ENCODE measurements at regions not wholly inside any gene's neighbourhood (a gene's known extent, or its start where the extent isn't known, plus 50 kb on each side); places are given as distances from the start of the nearest gene placed in this dataset.

DNA sequence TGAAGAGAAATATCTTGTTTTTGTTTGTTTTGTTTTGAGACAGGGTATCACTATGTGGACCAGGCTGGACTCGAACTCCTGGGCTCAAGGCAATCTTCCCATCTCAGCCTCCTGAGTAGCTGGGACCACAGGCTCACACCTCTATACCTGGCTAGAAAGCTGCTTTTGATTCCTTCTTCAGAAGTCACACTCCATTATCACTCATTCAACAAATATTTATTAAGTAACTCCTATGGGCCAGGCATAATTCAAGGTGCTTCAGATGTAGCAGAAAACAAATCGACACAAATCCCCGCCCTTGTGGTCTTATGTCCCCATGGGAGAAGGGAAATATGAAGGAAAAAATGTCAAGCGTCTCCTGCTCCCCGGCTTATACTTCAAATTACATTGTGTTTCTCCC lies 72.6 kb upstream of the DHX15 start:
- TF ChIP-seq, protein P1, sequence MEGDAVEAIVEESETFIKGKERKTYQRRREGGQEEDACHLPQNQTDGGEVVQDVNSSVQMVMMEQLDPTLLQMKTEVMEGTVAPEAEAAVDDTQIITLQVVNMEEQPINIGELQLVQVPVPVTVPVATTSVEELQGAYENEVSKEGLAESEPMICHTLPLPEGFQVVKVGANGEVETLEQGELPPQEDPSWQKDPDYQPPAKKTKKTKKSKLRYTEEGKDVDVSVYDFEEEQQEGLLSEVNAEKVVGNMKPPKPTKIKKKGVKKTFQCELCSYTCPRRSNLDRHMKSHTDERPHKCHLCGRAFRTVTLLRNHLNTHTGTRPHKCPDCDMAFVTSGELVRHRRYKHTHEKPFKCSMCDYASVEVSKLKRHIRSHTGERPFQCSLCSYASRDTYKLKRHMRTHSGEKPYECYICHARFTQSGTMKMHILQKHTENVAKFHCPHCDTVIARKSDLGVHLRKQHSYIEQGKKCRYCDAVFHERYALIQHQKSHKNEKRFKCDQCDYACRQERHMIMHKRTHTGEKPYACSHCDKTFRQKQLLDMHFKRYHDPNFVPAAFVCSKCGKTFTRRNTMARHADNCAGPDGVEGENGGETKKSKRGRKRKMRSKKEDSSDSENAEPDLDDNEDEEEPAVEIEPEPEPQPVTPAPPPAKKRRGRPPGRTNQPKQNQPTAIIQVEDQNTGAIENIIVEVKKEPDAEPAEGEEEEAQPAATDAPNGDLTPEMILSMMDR (IDR thresholded peaks at IDR 0.05; ENCODE audit: insufficient read depth, low read length), result no peak
- DNase-seq (ENCODE audit: low read depth), result no peak
- H3K4me3 ChIP-seq (ENCODE audit: low read depth, low read length), result no peak overlapping the region

DNA sequence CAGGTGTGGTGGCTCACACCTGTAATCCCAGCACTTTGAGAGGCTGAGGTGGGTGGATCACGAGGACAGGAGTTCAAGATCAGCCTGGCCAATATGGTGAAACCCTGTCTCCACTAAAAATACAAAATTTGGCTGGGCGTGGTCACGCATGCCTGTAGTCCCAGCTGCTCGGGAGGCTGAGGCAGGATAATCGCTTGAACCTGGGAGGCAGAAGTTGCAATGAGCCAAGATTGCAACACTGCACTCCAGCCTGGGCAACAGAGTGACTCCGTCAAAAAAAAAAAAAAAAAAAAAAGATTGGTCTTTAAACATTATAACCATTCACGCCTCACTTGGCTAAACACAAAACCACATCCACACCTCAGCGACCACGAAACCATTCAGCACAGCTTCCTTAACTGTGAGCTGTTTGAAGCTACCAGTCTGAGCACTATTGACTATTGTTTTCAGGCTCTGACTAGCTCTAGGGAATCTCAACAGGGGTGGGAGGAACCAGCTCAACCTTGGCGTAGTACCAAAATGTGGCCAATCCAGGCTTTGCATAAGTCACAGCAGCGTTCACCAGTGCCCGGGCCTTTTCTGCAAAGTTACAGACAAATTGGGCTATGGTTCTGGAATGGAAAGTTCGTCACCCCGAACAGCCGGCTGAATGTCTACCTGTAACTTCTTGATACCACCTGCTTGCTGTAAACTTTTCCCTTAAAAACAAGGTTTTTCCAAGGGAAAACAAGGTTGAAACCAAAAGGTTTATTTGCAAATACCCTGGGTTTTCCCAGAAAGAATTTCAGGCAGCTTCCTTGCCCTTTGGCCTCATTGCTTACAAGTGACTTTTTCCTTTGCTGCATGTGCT lies 73.6 kb upstream of the DHX15 start:
- TF ChIP-seq, protein P1 (IDR thresholded peaks at IDR 0.05; ENCODE audit: insufficient read depth, low read length), result no peak
- no peak overlapping the region for H3K4me3 ChIP-seq (ENCODE audit: low read depth, low read length)
- peak; percentile 84 for DNase-seq (ENCODE audit: low read depth)

DNA sequence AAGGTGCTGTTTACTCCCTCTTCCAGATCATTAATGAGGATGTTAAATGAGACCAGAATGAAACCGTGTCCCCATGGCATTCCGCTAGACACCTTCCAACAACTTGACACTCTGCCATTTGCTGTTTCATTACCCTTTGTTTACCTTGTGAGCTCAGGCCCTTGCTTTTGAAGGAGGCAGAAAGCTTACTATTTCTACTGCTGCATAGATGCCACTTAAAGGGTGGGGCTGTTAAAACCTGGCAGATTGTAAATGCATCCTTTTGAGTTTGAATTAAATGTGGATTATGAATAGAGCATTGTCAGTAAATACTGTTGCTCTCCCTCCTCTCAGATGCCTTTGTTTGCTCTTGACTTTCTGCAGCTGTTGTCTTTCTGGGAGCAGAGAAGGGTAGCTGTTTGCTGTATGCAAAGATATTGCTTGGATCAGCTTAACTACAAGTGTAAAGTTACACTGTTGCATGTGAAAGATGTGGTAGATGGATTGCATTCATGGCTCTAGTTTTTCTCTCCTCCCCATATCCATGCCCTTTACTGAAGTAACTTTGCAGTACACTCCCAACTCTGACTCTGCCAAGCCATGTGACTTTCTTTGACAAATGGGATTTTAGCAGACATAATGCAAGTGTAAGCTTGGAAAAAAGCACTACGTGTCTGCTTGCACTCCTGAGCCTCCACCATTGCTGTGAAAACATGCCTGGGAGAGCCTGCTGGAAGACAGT lies 75.0 kb upstream of the DHX15 start:
- H3K4me3 ChIP-seq (ENCODE audit: low read depth, low read length), result no peak overlapping the region
- DNase-seq (ENCODE audit: low read depth), result peak; percentile 30
- TF ChIP-seq, protein P1 (IDR thresholded peaks at IDR 0.05; ENCODE audit: insufficient read depth, low read length), result no peak

DNA sequence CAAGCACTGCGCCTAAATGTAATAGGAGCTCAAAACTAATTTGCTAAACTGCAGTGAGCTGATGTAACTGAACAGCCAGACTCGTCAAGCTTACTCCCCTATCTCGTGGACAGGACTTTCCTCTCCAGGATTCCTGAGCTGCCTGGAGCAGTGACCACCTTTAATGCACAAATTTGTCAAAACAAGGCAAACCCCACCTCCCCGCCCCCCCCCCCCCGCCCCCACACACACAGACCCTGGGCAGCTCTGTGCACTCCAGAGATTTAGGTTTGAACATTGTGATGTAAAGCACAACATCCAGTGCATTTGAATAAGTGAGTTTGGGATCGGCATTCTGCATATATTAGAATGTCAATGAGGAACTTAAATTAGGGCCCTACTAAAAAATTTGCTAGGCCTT lies 77.7 kb upstream of the DHX15 start:
- H3K4me3 ChIP-seq (ENCODE audit: low read depth, low read length), result no peak overlapping the region
- no peak for DNase-seq (ENCODE audit: low read depth)
- TF ChIP-seq, protein P1 (IDR thresholded peaks at IDR 0.05; ENCODE audit: insufficient read depth, low read length), result no peak

DNA sequence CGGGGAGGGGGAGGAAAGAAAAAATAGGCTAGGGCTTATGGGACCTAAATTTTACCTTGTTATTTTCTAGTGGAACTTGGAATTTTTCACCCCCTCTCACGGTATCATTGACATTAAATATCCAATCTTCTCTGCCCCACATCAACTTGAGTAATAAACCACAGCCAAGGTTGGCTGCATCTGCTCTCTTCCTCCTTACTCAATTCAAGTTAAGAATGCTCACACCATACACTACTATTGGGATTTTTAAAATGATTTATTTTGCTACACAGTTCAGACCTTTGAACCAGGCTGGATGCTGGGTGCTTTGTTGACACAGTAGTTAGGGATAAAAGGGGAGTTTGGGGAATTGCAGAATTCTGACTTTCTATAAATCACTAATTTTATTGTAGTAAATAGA lies 78.2 kb upstream of the DHX15 start:
- no peak overlapping the region for H3K4me3 ChIP-seq (ENCODE audit: low read depth, low read length)
- no peak for DNase-seq (ENCODE audit: low read depth)
- TF ChIP-seq, protein P1 (IDR thresholded peaks at IDR 0.05; ENCODE audit: insufficient read depth, low read length), result no peak

DNA sequence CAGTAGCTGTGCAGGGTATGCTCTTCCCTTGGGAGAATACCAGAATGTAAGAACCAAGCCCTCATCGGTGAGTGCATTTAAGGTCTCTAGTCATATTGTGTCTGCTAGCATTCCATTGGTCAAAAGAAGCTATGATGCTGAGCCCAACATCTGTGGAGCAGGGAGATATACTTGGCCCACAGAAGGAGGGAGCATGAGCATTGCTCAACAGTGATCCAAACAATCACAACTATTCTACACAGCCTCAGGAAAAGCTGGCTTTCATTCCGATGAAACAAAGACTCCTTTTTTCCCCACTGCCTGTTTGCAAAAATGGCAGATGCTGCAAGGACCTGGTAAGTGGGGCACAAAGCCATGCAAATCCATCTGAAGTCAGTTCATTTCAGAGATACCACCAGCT lies 80.6 kb upstream of the DHX15 start:
- no peak overlapping the region for H3K4me3 ChIP-seq (ENCODE audit: low read depth, low read length)
- TF ChIP-seq, protein P1 (IDR thresholded peaks at IDR 0.05; ENCODE audit: insufficient read depth, low read length), result no peak
- peak; percentile 75 for DNase-seq (ENCODE audit: low read depth)
